Stomach (tissue), 8 donors: ENCODE measurements at regions not wholly inside any gene's neighbourhood (a gene's known extent, or its start where the extent isn't known, plus 50 kb on each side); places are given as distances from the start of the nearest gene placed in this dataset.
A peak's percentile ranks its signal among the peaks of the same experiment; 100 is the strongest.

ENCODE experiments used
- DNase-seq, 2 donors: peaks; one replicate each; pipeline versions ENCODE4 v3.0.0 to v3.0.0-alpha.2; 2013 to 2019
- H3K27ac ChIP-seq, 5 donors: fragments of 200-600 bp in 4 of 5; sonication (generic) in 4 of 5; one replicate each; pipeline ENCODE4 v1.5.1; 2013 to 2019; ENCODE audit warnings: mild to moderate bottlenecking in 1 of 5, moderate library complexity in 1 of 5
- H3K27me3 ChIP-seq, 3 donors: fragments of 200-600 bp; sonication (generic); one replicate each; pipeline ENCODE4 v1.5.1; 2017 to 2019; ENCODE audit warnings: mixed run types in 1 of 3
- H3K36me3 ChIP-seq, 4 donors: fragments of 200-600 bp; sonication (generic); 1 replicate in 3 of 4; 2 replicates in 1 of 4; pipeline ENCODE4 v1.5.1; 2016 to 2019
- H3K4me1 ChIP-seq, 4 donors: fragments of 200-600 bp; sonication (generic); one replicate each; pipeline ENCODE4 v1.5.1; 2016 to 2019
- H3K4me3 ChIP-seq, 4 donors: fragments of 200-600 bp; sonication (generic) in 3 of 4; one replicate each; pipeline ENCODE4 v1.5.1; 2016 to 2019; ENCODE audit warnings: mild to moderate bottlenecking in 1 of 4
- H3K9me3 ChIP-seq, 4 donors: fragments of 200-600 bp; sonication (generic); one replicate each; pipeline ENCODE4 v1.5.1; 2016 to 2019
- EP300 ChIP-seq: sonication (generic); formaldehyde crosslinking; IDR thresholded peaks from one replicate; pipeline ENCODE4 v1.6.1; 2017; ENCODE audit warnings: antibody characterized with exemption
- POLR2A ChIP-seq, 4 donors: fragments of 450-650 bp; IDR thresholded peaks; one replicate each; pipeline ENCODE4 v1.6.1; 2016; ENCODE audit warnings: antibody characterized with exemption in 4 of 4, control low read depth in 2 of 4, mild to moderate bottlenecking in 1 of 4, moderate library complexity in 1 of 4
- POLR2AphosphoS5 ChIP-seq, 3 donors: sonication (generic); formaldehyde crosslinking; IDR thresholded peaks; one replicate each; pipeline ENCODE4 v1.6.1; 2016; ENCODE audit warnings: antibody characterized with exemption in 3 of 3
- WGBS, 5 donors: extraction: QIAGEN DNeasy Blood & Tissue Kit in 3 of 5; methylation state at CpG; one replicate each; pipeline versions ENCODE4 v1.1.5 to v1.1.7; 2013 to 2018; 5-methylcytosine and 5-hydroxymethylcytosine counted together
- intact Hi-C: fragments of 100-400 bp; cut with DNase I; formaldehyde crosslinking; loops from one replicate; pipeline ENCODE4 v1.15.1; 2023; ENCODE audit warnings: low total_unique reads
- TF ChIP-seq, protein P1 (sequence below), 7 experiments: fragments of 450-650 bp in 4 of 7; fragments of 200-600 bp in 3 of 7; sonication (generic) in 3 of 7; IDR thresholded peaks; one replicate each; pipeline ENCODE4 v1.5.1; 2016 to 2019; ENCODE audit warnings: antibody characterized with exemption in 7 of 7, control low read depth in 2 of 7, mild to moderate bottlenecking in 1 of 7
- donor health status: healthy with polysubstance abuse.
- donor health status: Bipolar disorder and iron deficiency.
- donor health status: healthy.

GRCh38 chr15:69727121-69727924, 274.7 kb downstream of the RPLP1 start:
- TF ChIP-seq EP300, result no peak
- TF ChIP-seq POLR2AphosphoS5 (IDR thresholded peaks at IDR 0.05), result no peak
- TF ChIP-seq POLR2A (IDR thresholded peaks at IDR 0.05), result no peak
- TF ChIP-seq, protein P1, sequence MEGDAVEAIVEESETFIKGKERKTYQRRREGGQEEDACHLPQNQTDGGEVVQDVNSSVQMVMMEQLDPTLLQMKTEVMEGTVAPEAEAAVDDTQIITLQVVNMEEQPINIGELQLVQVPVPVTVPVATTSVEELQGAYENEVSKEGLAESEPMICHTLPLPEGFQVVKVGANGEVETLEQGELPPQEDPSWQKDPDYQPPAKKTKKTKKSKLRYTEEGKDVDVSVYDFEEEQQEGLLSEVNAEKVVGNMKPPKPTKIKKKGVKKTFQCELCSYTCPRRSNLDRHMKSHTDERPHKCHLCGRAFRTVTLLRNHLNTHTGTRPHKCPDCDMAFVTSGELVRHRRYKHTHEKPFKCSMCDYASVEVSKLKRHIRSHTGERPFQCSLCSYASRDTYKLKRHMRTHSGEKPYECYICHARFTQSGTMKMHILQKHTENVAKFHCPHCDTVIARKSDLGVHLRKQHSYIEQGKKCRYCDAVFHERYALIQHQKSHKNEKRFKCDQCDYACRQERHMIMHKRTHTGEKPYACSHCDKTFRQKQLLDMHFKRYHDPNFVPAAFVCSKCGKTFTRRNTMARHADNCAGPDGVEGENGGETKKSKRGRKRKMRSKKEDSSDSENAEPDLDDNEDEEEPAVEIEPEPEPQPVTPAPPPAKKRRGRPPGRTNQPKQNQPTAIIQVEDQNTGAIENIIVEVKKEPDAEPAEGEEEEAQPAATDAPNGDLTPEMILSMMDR (IDR thresholded peaks at IDR 0.05), result no peak
- Histone ChIP-seq H3K4me3 (no peak overlapping the region), H3K36me3 (no peaks in the 10 kb centered on the region), H3K4me1 (peaks cover 0 to 12% (median 0%) of the 10 kb centered on the region in 4 donors), H3K27ac (peak overlapping the region in 1 of 5 donors; percentile 73), H3K9me3 (no peaks in the 10 kb centered on the region), H3K27me3 (no peaks in the 10 kb centered on the region)
- 87 to 92% (median 90%) methylated on average over 8 of the region's 8 CpGs for WGBS, 5 donors
- intact Hi-C loops, result no loop called here
- DNase-seq, result no peak

- Histone ChIP-seq H3K36me3 (no peaks in the 10 kb centered on the region), H3K9me3 (no peaks in the 10 kb centered on the region), H3K4me3 (no peak overlapping the region), H3K4me1 (no peaks in the 10 kb centered on the region), H3K27ac (no peak overlapping the region), H3K27me3 (no peaks in the 10 kb centered on the region)
- intact Hi-C loops, result no loop called here
- 48 to 62% (median 55%) methylated on average over 9 of the region's 9 CpGs for WGBS, 5 donors
- TF ChIP-seq, protein P1 (IDR thresholded peaks at IDR 0.05), result peak in 5 of 7 experiments; percentile 44 to 76 (median 49)
- TF ChIP-seq POLR2AphosphoS5 (IDR thresholded peaks at IDR 0.05), result no peak
- TF ChIP-seq EP300, result no peak
- no peak for TF ChIP-seq POLR2A (IDR thresholded peaks at IDR 0.05)
- peak; percentile 45 to 58 for DNase-seq
Observed at GRCh38 chr15:69729167-69729748, 276.6 kb downstream of the RPLP1 start.

- intact Hi-C loops, result no loop called here
- no peak for DNase-seq
- Histone ChIP-seq H3K36me3 (no peaks in the 10 kb centered on the region), H3K4me1 (no peaks in the 10 kb centered on the region), H3K4me3 (no peak overlapping the region), H3K27me3 (no peaks in the 10 kb centered on the region), H3K9me3 (no peaks in the 10 kb centered on the region), H3K27ac (no peak overlapping the region)
- TF ChIP-seq EP300, result no peak
- WGBS, 5 donors, result 75 to 80% (median 78%) methylated on average over 13 of the region's 13 CpGs
Observed at GRCh38 chr15:69730281-69731080, 277.9 kb downstream of the RPLP1 start.

DNA sequence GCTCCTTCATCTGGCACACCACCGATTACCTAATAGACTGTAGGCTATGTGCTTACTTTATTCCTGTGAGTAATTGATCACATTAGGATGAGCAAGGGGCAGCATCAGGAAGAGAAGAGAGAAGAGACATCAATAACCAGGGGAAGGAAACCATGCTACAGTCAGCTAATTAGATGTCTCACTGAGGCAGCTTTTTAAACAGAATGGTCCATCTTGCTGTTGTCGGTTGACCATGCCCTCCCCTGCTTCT, 278.4 kb downstream of the RPLP1 start:
- WGBS, 5 donors, result 83 to 100% (median 94%) methylated on average over 2 of the region's 2 CpGs
- TF ChIP-seq, protein P1 (IDR thresholded peaks at IDR 0.05), result no peak
- TF ChIP-seq POLR2A (IDR thresholded peaks at IDR 0.05) (no peak), EP300 (no peak), POLR2AphosphoS5 (IDR thresholded peaks at IDR 0.05) (no peak)
- DNase-seq, result no peak
- H3K36me3 ChIP-seq, result no peaks in the 10 kb centered on the region
- intact Hi-C loops, result no loop called here
- no peak overlapping the region for H3K27ac ChIP-seq
- no peaks in the 10 kb centered on the region for H3K4me1 ChIP-seq
- H3K9me3 ChIP-seq, result no peaks in the 10 kb centered on the region
- no peak overlapping the region for H3K4me3 ChIP-seq
- H3K27me3 ChIP-seq, result no peaks in the 10 kb centered on the region
